ENCODE measurements at regions not wholly inside any gene's neighbourhood (a gene's known extent, or its start where the extent isn't known, plus 50 kb on each side); places are given as distances from the start of the nearest gene placed in this dataset.

- TF ChIP-seq, protein P1, sequence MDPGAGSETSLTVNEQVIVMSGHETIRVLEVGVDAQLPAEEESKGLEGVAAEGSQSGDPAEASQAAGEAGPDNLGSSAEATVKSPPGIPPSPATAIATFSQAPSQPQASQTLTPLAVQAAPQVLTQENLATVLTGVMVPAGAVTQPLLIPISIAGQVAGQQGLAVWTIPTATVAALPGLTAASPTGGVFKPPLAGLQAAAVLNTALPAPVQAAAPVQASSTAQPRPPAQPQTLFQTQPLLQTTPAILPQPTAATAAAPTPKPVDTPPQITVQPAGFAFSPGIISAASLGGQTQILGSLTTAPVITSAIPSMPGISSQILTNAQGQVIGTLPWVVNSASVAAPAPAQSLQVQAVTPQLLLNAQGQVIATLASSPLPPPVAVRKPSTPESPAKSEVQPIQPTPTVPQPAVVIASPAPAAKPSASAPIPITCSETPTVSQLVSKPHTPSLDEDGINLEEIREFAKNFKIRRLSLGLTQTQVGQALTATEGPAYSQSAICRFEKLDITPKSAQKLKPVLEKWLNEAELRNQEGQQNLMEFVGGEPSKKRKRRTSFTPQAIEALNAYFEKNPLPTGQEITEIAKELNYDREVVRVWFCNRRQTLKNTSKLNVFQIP (CRISPR knock-in tag; IDR thresholded peaks at IDR 0.05; ENCODE audit: borderline replicate concordance, low read depth) = no peak
- TF ChIP-seq TSHZ2 (CRISPR knock-in tag; IDR thresholded peaks at IDR 0.05) (no peak), RARB (CRISPR knock-in tag; IDR thresholded peaks at IDR 0.05) (no peak), CSRNP3 (CRISPR knock-in tag; IDR thresholded peaks at IDR 0.05) (no peak), ZNF8 (CRISPR knock-in tag; IDR thresholded peaks at IDR 0.05) (no peak), SNAI2 (CRISPR knock-in tag; IDR thresholded peaks at IDR 0.05) (no peak), ARNTL (CRISPR knock-in tag; IDR thresholded peaks at IDR 0.05; ENCODE audit: borderline replicate concordance, low read depth) (no peak), GLIS3 (CRISPR knock-in tag; IDR thresholded peaks at IDR 0.05) (no peak), ESRRG (CRISPR knock-in tag; IDR thresholded peaks at IDR 0.05) (no peak), CSDC2 (CRISPR knock-in tag; IDR thresholded peaks at IDR 0.05) (no peak), PATZ1 (CRISPR knock-in tag; IDR thresholded peaks at IDR 0.05; ENCODE audit: borderline replicate concordance) (no peak), ZFP30 (CRISPR knock-in tag; IDR thresholded peaks at IDR 0.05) (no peak), OSR1 (CRISPR knock-in tag; IDR thresholded peaks at IDR 0.05) (no peak), ZC3H10 (CRISPR knock-in tag; IDR thresholded peaks at IDR 0.05) (no peak)
These were observed 621.1 kb upstream of the MEF2C start for GRCh38 chr5:89504051-89504450.
